GM23248 (cell line): ENCODE measurements at regions not wholly inside any gene's neighbourhood (a gene's known extent, or its start where the extent isn't known, plus 50 kb on each side); places are given as distances from the start of the nearest gene placed in this dataset.
A peak's percentile ranks its signal among the peaks of the same experiment; 100 is the strongest.

Source experiments
- DNase-seq: peaks from one replicate; pipeline ENCODE4 v3.0.0-alpha.2; 2015
- H2AFZ ChIP-seq: fragments of 200-600 bp; sonication (generic); 2 replicates; pipeline ENCODE4 v1.6.1; 2016; ENCODE audit warnings: antibody characterized with exemption
- H3F3A ChIP-seq: fragments of 200-600 bp; sonication (generic); 2 replicates; pipeline ENCODE4 v1.6.1; 2016; ENCODE audit warnings: mild to moderate bottlenecking, antibody characterized with exemption, mixed run types; ENCODE audit not compliant: insufficient read depth
- H3K27ac ChIP-seq: fragments of 200-600 bp; sonication (generic); 2 replicates; pipeline ENCODE4 v1.5.1; 2016; ENCODE audit warnings: mild to moderate bottlenecking
- H3K27me3 ChIP-seq: fragments of 200-600 bp; sonication (generic); replicated peaks from 2 replicates; pipeline ENCODE4 v1.6.1; 2016; ENCODE audit warnings: mild to moderate bottlenecking; ENCODE audit not compliant: insufficient read depth
- H3K36me3 ChIP-seq: fragments of 200-600 bp; sonication (generic); 2 replicates; pipeline ENCODE4 v1.6.1; 2016; ENCODE audit warnings: low read depth, mild to moderate bottlenecking
- H3K4me1 ChIP-seq: fragments of 200-600 bp; sonication (generic); 2 replicates; pipeline ENCODE4 v1.6.1; 2016; ENCODE audit warnings: mild to moderate bottlenecking; ENCODE audit not compliant: insufficient read depth
- H3K4me2 ChIP-seq: fragments of 200-600 bp; sonication (generic); one replicate; pipeline ENCODE4 v1.6.1; 2016; ENCODE audit warnings: mild to moderate bottlenecking; ENCODE audit not compliant: unreplicated experiment
- H3K4me3 ChIP-seq: fragments of 200-600 bp; sonication (generic); 2 replicates; pipeline ENCODE4 v1.5.1; 2016; ENCODE audit warnings: mild to moderate bottlenecking
- H3K79me2 ChIP-seq: fragments of 200-600 bp; sonication (generic); 2 replicates; pipeline ENCODE4 v1.6.1; 2016; ENCODE audit warnings: mild to moderate bottlenecking; ENCODE audit not compliant: insufficient read depth
- H3K9ac ChIP-seq: fragments of 200-600 bp; sonication (generic); 2 replicates; pipeline ENCODE4 v1.6.1; 2016; ENCODE audit warnings: mild to moderate bottlenecking
- H3K9me2 ChIP-seq: fragments of 200-600 bp; sonication (generic); 2 replicates; pipeline ENCODE4 v1.6.1; 2016; ENCODE audit warnings: mixed run types, mild to moderate bottlenecking, moderate library complexity; ENCODE audit not compliant: insufficient read depth
- H3K9me3 ChIP-seq: fragments of 200-600 bp; sonication (generic); one replicate; pipeline ENCODE4 v1.6.1; 2017; ENCODE audit warnings: low read depth
- H4K20me1 ChIP-seq: fragments of 200-600 bp; sonication (generic); 2 replicates; pipeline ENCODE4 v1.6.0; 2016; ENCODE audit not compliant: insufficient read depth
- EZH2 ChIP-seq: fragments of 200-600 bp; sonication (generic); IDR thresholded peaks from 2 replicates; pipeline ENCODE4 v1.6.1; 2018; ENCODE audit warnings: antibody characterized with exemption, mild to moderate bottlenecking; ENCODE audit not compliant: insufficient read depth, poor library complexity, severe bottlenecking
- EZH2phosphoT487 ChIP-seq: fragments of 200-600 bp; sonication (generic); IDR thresholded peaks from 2 replicates; pipeline ENCODE4 v1.6.1; 2018; ENCODE audit warnings: antibody characterized with exemption, moderate library complexity, mild to moderate bottlenecking, low read depth; ENCODE audit not compliant: insufficient read depth
- WGBS, 2 experiments: methylation state at CpG; one replicate each; pipeline ENCODE4 v1.1.6; 2015 to 2017; ENCODE audit warnings: low lambda C conversion rate in 2 of 2, low coverage in 1 of 2; ENCODE audit errors: missing lambda C conversion rate in 2 of 2; 5-methylcytosine and 5-hydroxymethylcytosine counted together
- in situ Hi-C: fragments of 300-500 bp; cut with MboI; formaldehyde crosslinking; loops from 2 replicates; pipeline ENCODE4 v1.15.0; 2020

DNA sequence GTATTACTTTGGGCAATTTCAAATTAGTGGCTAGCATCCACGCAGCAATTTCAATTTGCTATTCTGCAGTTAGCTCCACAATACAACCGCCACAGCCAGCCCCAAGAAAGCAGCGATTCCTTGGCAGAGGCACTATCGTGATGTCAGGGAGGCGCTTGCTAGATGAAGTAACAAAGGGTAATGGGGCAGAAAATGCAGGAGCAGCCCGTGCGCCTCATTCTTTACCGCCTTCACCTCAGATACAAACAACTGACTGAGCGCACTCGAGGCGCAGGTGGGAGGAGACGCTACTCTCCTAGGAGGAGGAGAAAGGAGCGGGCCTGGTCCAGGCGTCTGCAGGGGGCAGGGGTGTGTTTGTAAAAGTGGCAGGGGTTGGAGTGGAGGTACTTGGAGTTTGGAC is 76.9 kb upstream of the ASB18 start:
- Histone ChIP-seq H3K79me2 (no peaks in the 10 kb centered on the region), H3K27ac (no peak overlapping the region), H3K4me1 (no peaks in the 10 kb centered on the region), H2AFZ (no peak overlapping the region), H3K9ac (no peak overlapping the region), H3K36me3 (no peaks in the 10 kb centered on the region), H3K9me3 (no peaks in the 10 kb centered on the region), H3K27me3 (peaks cover 19% of the 10 kb centered on the region; the same call in 1 of the 2 replicates), H4K20me1 (no peaks in the 10 kb centered on the region), H3F3A (no peaks in the 10 kb centered on the region), H3K4me3 (no peak overlapping the region), H3K4me2 (no peak overlapping the region), H3K9me2 (no peaks in the 10 kb centered on the region)
- in situ Hi-C loops = no loop called here
- WGBS, 2 experiments = 81 to 83% methylated on average over 14 of the region's 14 CpGs
- no peak for DNase-seq
- no peak for TF ChIP-seq EZH2
- TF ChIP-seq EZH2phosphoT487 = no peak

DNA sequence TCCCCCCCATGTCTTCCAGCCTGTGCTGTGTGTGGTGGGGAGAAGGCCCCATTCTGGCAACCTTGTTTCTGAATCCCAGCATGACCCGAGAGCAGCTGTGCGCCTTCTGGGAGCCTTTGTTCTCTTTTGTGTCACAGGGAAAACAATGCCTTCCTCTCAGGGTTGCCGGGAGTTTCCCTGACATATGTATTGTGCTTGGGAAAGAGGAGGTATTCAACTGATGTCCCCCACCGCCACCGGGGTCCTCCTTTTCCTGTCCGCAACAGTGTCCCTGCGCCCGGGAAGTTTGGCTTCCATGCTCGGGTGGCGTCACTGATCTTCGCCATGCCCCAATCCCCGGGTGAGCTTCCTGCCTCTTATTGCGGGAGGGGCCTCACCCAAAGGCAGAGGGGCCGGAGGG is 77.5 kb upstream of the ASB18 start:
- no peaks in the 10 kb centered on the region for H3K9me2 ChIP-seq
- no peaks in the 10 kb centered on the region for H4K20me1 ChIP-seq
- H3K27me3 ChIP-seq = peaks cover 20% of the 10 kb centered on the region; the same call in 1 of the 2 replicates
- TF ChIP-seq EZH2phosphoT487 (no peak), EZH2 (no peak)
- in situ Hi-C loops = no loop called here
- no peak for DNase-seq
- no peak overlapping the region for H2AFZ ChIP-seq
- no peak overlapping the region for H3K27ac ChIP-seq
- H3K4me1 ChIP-seq = no peaks in the 10 kb centered on the region
- no peak overlapping the region for H3K4me2 ChIP-seq
- no peaks in the 10 kb centered on the region for H3K79me2 ChIP-seq
- no peak overlapping the region for H3K4me3 ChIP-seq
- H3K36me3 ChIP-seq = no peaks in the 10 kb centered on the region
- H3F3A ChIP-seq = no peaks in the 10 kb centered on the region
- 62 to 66% methylated on average over 13 to 14 of the region's 14 CpGs for WGBS, 2 experiments
- H3K9ac ChIP-seq = no peak overlapping the region
- H3K9me3 ChIP-seq = no peaks in the 10 kb centered on the region

GRCh38 chr2:236342507-236342906 is 78.3 kb upstream of the ASB18 start:
- no peaks in the 10 kb centered on the region for H3K4me1 ChIP-seq
- no peak for DNase-seq
- H3K4me2 ChIP-seq = no peak overlapping the region
- no peaks in the 10 kb centered on the region for H3K9me3 ChIP-seq
- WGBS, 2 experiments = 63 to 67% methylated on average over 10 of the region's 10 CpGs
- peaks cover 20% of the 10 kb centered on the region; the same call in 1 of the 2 replicates for H3K27me3 ChIP-seq
- H3K36me3 ChIP-seq = no peaks in the 10 kb centered on the region
- no peaks in the 10 kb centered on the region for H3K9me2 ChIP-seq
- in situ Hi-C loops = no loop called here
- H3K27ac ChIP-seq = no peak overlapping the region
- no peak for TF ChIP-seq EZH2
- no peaks in the 10 kb centered on the region for H3F3A ChIP-seq
- H3K79me2 ChIP-seq = no peaks in the 10 kb centered on the region
- no peak overlapping the region for H3K4me3 ChIP-seq
- no peaks in the 10 kb centered on the region for H4K20me1 ChIP-seq
- H2AFZ ChIP-seq = no peak overlapping the region
- no peak overlapping the region for H3K9ac ChIP-seq

GRCh38 chr2:236342951-236343350 is 78.7 kb upstream of the ASB18 start:
- Histone ChIP-seq H3K79me2 (no peaks in the 10 kb centered on the region), H3K9me2 (no peaks in the 10 kb centered on the region), H3F3A (no peaks in the 10 kb centered on the region), H3K4me1 (no peaks in the 10 kb centered on the region), H3K27me3 (peaks cover 23% of the 10 kb centered on the region), H2AFZ (no peak overlapping the region), H3K4me3 (no peak overlapping the region), H4K20me1 (no peaks in the 10 kb centered on the region), H3K9ac (no peak overlapping the region), H3K4me2 (no peak overlapping the region), H3K27ac (no peak overlapping the region), H3K36me3 (no peaks in the 10 kb centered on the region), H3K9me3 (no peaks in the 10 kb centered on the region)
- 76 to 77% methylated on average over 12 of the region's 12 CpGs for WGBS, 2 experiments
- DNase-seq = no peak
- in situ Hi-C loops = no loop called here
- TF ChIP-seq EZH2phosphoT487 (no peak), EZH2 (no peak)

DNA sequence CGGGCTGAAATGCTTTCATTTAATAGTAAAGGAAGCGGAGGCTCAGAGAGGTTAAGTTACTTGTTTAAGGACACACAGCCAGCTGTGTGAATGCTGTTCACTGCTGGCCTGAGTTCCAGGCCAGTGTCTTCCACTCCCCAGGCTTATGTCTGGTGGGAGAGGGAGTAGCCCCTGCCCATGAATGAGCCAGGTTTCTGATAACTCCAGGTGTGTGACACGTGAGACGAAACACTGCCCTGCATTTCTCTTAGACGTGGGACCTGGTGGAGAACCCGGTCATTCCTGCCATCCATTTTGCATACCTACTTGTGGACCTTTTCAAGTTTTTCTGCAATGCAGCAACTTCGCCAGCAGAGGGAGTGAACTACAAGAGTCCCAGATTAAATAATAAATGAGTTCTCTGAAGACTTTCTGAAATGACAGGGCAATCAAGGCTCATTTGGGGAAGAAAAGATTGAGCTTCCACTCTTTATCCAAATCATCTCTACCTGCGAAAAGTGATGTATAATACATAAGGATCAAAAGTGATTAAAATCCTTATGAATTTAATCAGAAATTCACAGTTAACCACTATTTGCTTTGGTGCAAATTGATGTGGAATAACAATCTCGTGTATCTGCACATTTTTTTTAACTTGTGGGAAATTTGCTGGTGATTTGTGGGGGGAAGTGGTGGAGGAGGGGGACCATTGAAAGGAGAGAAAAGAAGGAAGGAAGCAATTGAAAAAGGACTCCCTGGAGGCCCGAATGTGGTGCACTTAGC is 79.4 kb upstream of the ASB18 start:
- H3K4me3 ChIP-seq = no peak overlapping the region
- no peak overlapping the region for H3K4me2 ChIP-seq
- TF ChIP-seq EZH2phosphoT487 (no peak), EZH2 (no peak)
- H3K9me3 ChIP-seq = no peaks in the 10 kb centered on the region
- no peaks in the 10 kb centered on the region for H3K9me2 ChIP-seq
- no peaks in the 10 kb centered on the region for H3K79me2 ChIP-seq
- H3K27ac ChIP-seq = no peak overlapping the region
- no peaks in the 10 kb centered on the region for H3K4me1 ChIP-seq
- in situ Hi-C loops = no loop called here
- DNase-seq = peak; percentile 73
- WGBS, 2 experiments = 25% methylated on average over 10 of the region's 10 CpGs
- no peak overlapping the region for H3K9ac ChIP-seq
- H3F3A ChIP-seq = no peaks in the 10 kb centered on the region
- peaks cover 27% of the 10 kb centered on the region for H3K27me3 ChIP-seq
- H4K20me1 ChIP-seq = no peaks in the 10 kb centered on the region
- H3K36me3 ChIP-seq = no peaks in the 10 kb centered on the region
- H2AFZ ChIP-seq = no peak overlapping the region
